H9 (cell line): ENCODE measurements at regions not wholly inside any gene's neighbourhood (a gene's known extent, or its start where the extent isn't known, plus 50 kb on each side); places are given as distances from the start of the nearest gene placed in this dataset.

Experiments used
- DNase-seq: peaks from one replicate; pipeline ENCODE4 v3.0.0-alpha.2; 2017
- H2AFZ ChIP-seq: one replicate; pipeline ENCODE4 v1.6.1; 2013; ENCODE audit warnings: mild to moderate bottlenecking, low read length, control low read depth, moderate library complexity
- H2AK5ac ChIP-seq: 2 replicates; pipeline ENCODE4 v1.6.1; 2013; ENCODE audit warnings: low read length, control low read depth, mixed read lengths; ENCODE audit not compliant: insufficient read length
- H2BK120ac ChIP-seq: one replicate; pipeline ENCODE4 v1.6.1; 2013; ENCODE audit warnings: low read depth, mild to moderate bottlenecking, low read length, control low read depth, inconsistent platforms; ENCODE audit not compliant: poor library complexity, severe bottlenecking
- H2BK12ac ChIP-seq: 2 replicates; pipeline ENCODE4 v1.6.1; 2013; ENCODE audit warnings: low read length, control low read depth, mixed read lengths, low read depth; ENCODE audit not compliant: insufficient read length
- H2BK15ac ChIP-seq: 2 replicates; pipeline ENCODE4 v1.6.1; 2013; ENCODE audit warnings: low read depth, low read length, control low read depth
- H2BK20ac ChIP-seq: one replicate; pipeline ENCODE4 v1.6.1; 2013; ENCODE audit warnings: low read depth, mild to moderate bottlenecking, low read length, control low read depth, inconsistent platforms; ENCODE audit not compliant: poor library complexity, severe bottlenecking
- H2BK5ac ChIP-seq: 2 replicates; pipeline ENCODE4 v1.6.1; 2013; ENCODE audit warnings: low read length, control low read depth, mixed read lengths; ENCODE audit not compliant: insufficient read length
- H3K14ac ChIP-seq: 2 replicates; pipeline ENCODE4 v1.6.1; 2013; ENCODE audit warnings: low read length, control low read depth; ENCODE audit not compliant: insufficient read depth
- H3K18ac ChIP-seq: 2 replicates; pipeline ENCODE4 v1.6.1; 2013; ENCODE audit warnings: low read depth, mild to moderate bottlenecking, mixed read lengths, low read length, control low read depth; ENCODE audit not compliant: insufficient read length
- H3K23ac ChIP-seq: 2 replicates; pipeline ENCODE4 v1.6.1; 2013; ENCODE audit warnings: low read length, control low read depth, mixed read lengths, low read depth; ENCODE audit not compliant: insufficient read length
- H3K23me2 ChIP-seq: 2 replicates; pipeline ENCODE4 v1.6.1; 2013; ENCODE audit warnings: low read depth, mild to moderate bottlenecking, mixed read lengths, low read length, control low read depth; ENCODE audit not compliant: insufficient read length, poor library complexity, severe bottlenecking
- H3K27ac ChIP-seq: 2 replicates; pipeline ENCODE4 v1.5.1; 2013; ENCODE audit warnings: low read length, control low read depth, mixed read lengths, low read depth; ENCODE audit not compliant: insufficient read length
- H3K27me3 ChIP-seq: 2 replicates; pipeline ENCODE4 v1.6.1; 2013; ENCODE audit warnings: low read length, control low read depth, inconsistent platforms; ENCODE audit not compliant: insufficient read depth
- H3K4ac ChIP-seq: 2 replicates; pipeline ENCODE4 v1.6.1; 2013; ENCODE audit warnings: low read depth, mild to moderate bottlenecking, control low read depth, inconsistent platforms, low read length, moderate library complexity
- H3K4me1 ChIP-seq: 2 replicates; pipeline ENCODE4 v1.6.1; 2013; ENCODE audit warnings: low read length, control low read depth, inconsistent platforms; ENCODE audit not compliant: insufficient read depth
- H3K4me2 ChIP-seq: 2 replicates; pipeline ENCODE4 v1.6.1; 2013; ENCODE audit warnings: low read length, control low read depth, mixed read lengths; ENCODE audit not compliant: insufficient read length, insufficient read depth
- H3K56ac ChIP-seq: 2 replicates; pipeline ENCODE4 v1.6.1; 2013; ENCODE audit warnings: low read depth, mild to moderate bottlenecking, mixed read lengths, low read length, control low read depth; ENCODE audit not compliant: insufficient read length
- H3K79me1 ChIP-seq: 2 replicates; pipeline ENCODE4 v1.6.1; 2013; ENCODE audit warnings: low read depth, mild to moderate bottlenecking, moderate library complexity, low read length, control low read depth, inconsistent platforms; ENCODE audit not compliant: insufficient read depth, poor library complexity, severe bottlenecking
- H3K79me2 ChIP-seq: 2 replicates; pipeline ENCODE4 v1.6.1; 2013; ENCODE audit warnings: low read length, control low read depth, inconsistent platforms; ENCODE audit not compliant: insufficient read depth
- H3K9ac ChIP-seq: 2 replicates; pipeline ENCODE4 v1.6.1; 2013; ENCODE audit warnings: low read length, control low read depth, mixed read lengths; ENCODE audit not compliant: insufficient read length; ENCODE audit errors: extremely low read depth
- H3K9me3 ChIP-seq: one replicate; pipeline ENCODE4 v1.6.1; 2013; ENCODE audit warnings: low read depth, low read length, inconsistent platforms; ENCODE audit not compliant: control insufficient read depth
- H3T11ph ChIP-seq: one replicate; pipeline ENCODE4 v1.6.1; 2013; ENCODE audit warnings: mild to moderate bottlenecking, low read length, control low read depth, inconsistent platforms
- H4K20me1 ChIP-seq: one replicate; pipeline ENCODE4 v1.6.1; 2013; ENCODE audit not compliant: control insufficient read depth, insufficient read length, insufficient read depth
- H4K5ac ChIP-seq: 2 replicates; pipeline ENCODE4 v1.6.1; 2013; ENCODE audit warnings: low read depth, mild to moderate bottlenecking, mixed read lengths, low read length, control low read depth; ENCODE audit not compliant: insufficient read length
- H4K8ac ChIP-seq: replicated peaks from 2 replicates; pipeline ENCODE4 v1.6.1; 2013; ENCODE audit warnings: low read length, control low read depth, mixed read lengths, low read depth; ENCODE audit not compliant: insufficient read length
- H4K91ac ChIP-seq: 2 replicates; pipeline ENCODE4 v1.6.1; 2013; ENCODE audit warnings: low read depth, mild to moderate bottlenecking, moderate library complexity, mixed read lengths, low read length, control low read depth; ENCODE audit not compliant: insufficient read length
- H3K27ac Mint-ChIP-seq, 3 experiments: 2 replicates in 2 of 3; 3 replicates in 1 of 3; pipeline ENCODE4 v1.8.0; 2020 to 2021; ENCODE audit warnings: mixed read lengths in 3 of 3, mild to moderate bottlenecking in 1 of 3, moderate library complexity in 1 of 3
- H3K27me3 Mint-ChIP-seq: 2 replicates; pipeline ENCODE4 v1.8.0; 2021; ENCODE audit warnings: low read depth, mild to moderate bottlenecking, moderate library complexity, mixed read lengths
- H3K36me3 Mint-ChIP-seq, 3 experiments: 2 replicates in 2 of 3; 3 replicates in 1 of 3; pipeline ENCODE4 v1.8.0; 2020 to 2021; ENCODE audit warnings: low read depth in 3 of 3, mixed read lengths in 3 of 3; ENCODE audit not compliant: insufficient read depth in 1 of 3
- H3K4me1 Mint-ChIP-seq, 2 experiments: 2 replicates each; pipeline ENCODE4 v1.8.0; 2020; ENCODE audit warnings: mixed read lengths in 2 of 2
- H3K4me3 Mint-ChIP-seq, 2 experiments: 2 replicates in 1 of 2; 3 replicates in 1 of 2; pipeline ENCODE4 v1.8.0; 2020 to 2021; ENCODE audit warnings: mild to moderate bottlenecking in 2 of 2, mixed read lengths in 2 of 2, moderate library complexity in 1 of 2
- H3K9me3 Mint-ChIP-seq, 2 experiments: 2 replicates in 1 of 2; 3 replicates in 1 of 2; pipeline ENCODE4 v1.8.0; 2020; ENCODE audit warnings: mild to moderate bottlenecking in 2 of 2, mixed read lengths in 2 of 2, moderate library complexity in 1 of 2
- WGBS: extraction: QIAGEN DNeasy Blood & Tissue Kit; methylation state at CpG from one replicate; pipeline ENCODE4 v1.1.7; 2013; ENCODE audit warnings: missing lambda C conversion rate, low lambda C conversion rate, mixed read lengths; ENCODE audit not compliant: insufficient read length; ENCODE audit errors: extremely low coverage; 5-methylcytosine and 5-hydroxymethylcytosine counted together
- TF ChIP-seq, protein P1 (sequence below): fragments of 200-600 bp; sonication (generic); conservative IDR thresholded peaks from 3 replicates; pipeline ENCODE4 v1.8.0; 2021; ENCODE audit warnings: antibody characterized with exemption, mild to moderate bottlenecking

DNA sequence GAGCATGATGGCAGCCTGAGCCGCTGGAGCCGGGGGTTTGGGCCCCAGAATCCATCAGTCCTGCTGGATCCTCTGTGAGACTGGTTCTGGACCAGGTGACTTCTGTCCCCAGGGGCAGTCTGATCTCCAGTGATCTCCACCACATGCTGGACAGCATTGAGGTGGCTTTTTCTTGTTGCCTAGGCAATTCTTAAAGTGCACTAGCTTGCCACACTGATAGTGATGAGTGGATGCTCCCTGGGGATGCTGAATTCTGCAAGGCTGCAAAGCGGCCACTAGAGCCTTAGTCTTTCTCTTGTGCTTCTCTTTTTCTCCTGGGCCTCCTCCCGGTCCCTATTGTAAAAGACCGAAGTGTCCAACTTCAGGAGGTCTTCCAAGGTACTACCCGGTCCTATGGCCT, 70.4 kb upstream of the ATP11B start:
- no peaks in the 10 kb centered on the region for H3K27me3 ChIP-seq
- H2AK5ac ChIP-seq, result no peak overlapping the region
- no peaks in the 10 kb centered on the region for H3K23me2 ChIP-seq
- no peak overlapping the region for H2AFZ ChIP-seq
- no peaks in the 10 kb centered on the region for H3K9me3 ChIP-seq
- H3K4me2 ChIP-seq, result no peak overlapping the region
- no peak overlapping the region for H3K4ac ChIP-seq
- H4K91ac ChIP-seq, result no peak overlapping the region
- Mint-ChIP-seq H3K9me3 (no peaks in the 10 kb centered on the region), H3K27me3 (no peaks in the 10 kb centered on the region; the same call in 1 of the 2 replicates), H3K4me3 (no peak overlapping the region), H3K4me1 (peaks cover 12 to 16% of the 10 kb centered on the region in 2 experiments), H3K27ac (no peak overlapping the region), H3K36me3 (no peaks in the 10 kb centered on the region)
- no peak overlapping the region for H3K14ac ChIP-seq
- H2BK15ac ChIP-seq, result no peak overlapping the region
- no peak overlapping the region for H3K27ac ChIP-seq
- no peak overlapping the region for H2BK5ac ChIP-seq
- H3K56ac ChIP-seq, result no peak overlapping the region
- H3K9ac ChIP-seq, result no peak overlapping the region
- H3K18ac ChIP-seq, result no peak overlapping the region
- no peak for DNase-seq
- no peak overlapping the region for H2BK20ac ChIP-seq
- no peak overlapping the region for H2BK12ac ChIP-seq
- H3K4me1 ChIP-seq, result no peaks in the 10 kb centered on the region
- no peaks in the 10 kb centered on the region for H4K20me1 ChIP-seq
- no peak overlapping the region for H4K5ac ChIP-seq
- TF ChIP-seq, protein P1, sequence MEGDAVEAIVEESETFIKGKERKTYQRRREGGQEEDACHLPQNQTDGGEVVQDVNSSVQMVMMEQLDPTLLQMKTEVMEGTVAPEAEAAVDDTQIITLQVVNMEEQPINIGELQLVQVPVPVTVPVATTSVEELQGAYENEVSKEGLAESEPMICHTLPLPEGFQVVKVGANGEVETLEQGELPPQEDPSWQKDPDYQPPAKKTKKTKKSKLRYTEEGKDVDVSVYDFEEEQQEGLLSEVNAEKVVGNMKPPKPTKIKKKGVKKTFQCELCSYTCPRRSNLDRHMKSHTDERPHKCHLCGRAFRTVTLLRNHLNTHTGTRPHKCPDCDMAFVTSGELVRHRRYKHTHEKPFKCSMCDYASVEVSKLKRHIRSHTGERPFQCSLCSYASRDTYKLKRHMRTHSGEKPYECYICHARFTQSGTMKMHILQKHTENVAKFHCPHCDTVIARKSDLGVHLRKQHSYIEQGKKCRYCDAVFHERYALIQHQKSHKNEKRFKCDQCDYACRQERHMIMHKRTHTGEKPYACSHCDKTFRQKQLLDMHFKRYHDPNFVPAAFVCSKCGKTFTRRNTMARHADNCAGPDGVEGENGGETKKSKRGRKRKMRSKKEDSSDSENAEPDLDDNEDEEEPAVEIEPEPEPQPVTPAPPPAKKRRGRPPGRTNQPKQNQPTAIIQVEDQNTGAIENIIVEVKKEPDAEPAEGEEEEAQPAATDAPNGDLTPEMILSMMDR, result no peak
- WGBS, result no CpG with 5 or more reads among the region's 6 CpGs
- no peak overlapping the region for H2BK120ac ChIP-seq
- H3K23ac ChIP-seq, result no peak overlapping the region
- H3K79me2 ChIP-seq, result no peaks in the 10 kb centered on the region
- no peaks in the 10 kb centered on the region for H3K79me1 ChIP-seq
- no peak overlapping the region for H4K8ac ChIP-seq
- H3T11ph ChIP-seq, result no peak overlapping the region
